ENCODE measurements at regions not wholly inside any gene's neighbourhood (a gene's known extent, or its start where the extent isn't known, plus 50 kb on each side); places are given as distances from the start of the nearest gene placed in this dataset.

DNA sequence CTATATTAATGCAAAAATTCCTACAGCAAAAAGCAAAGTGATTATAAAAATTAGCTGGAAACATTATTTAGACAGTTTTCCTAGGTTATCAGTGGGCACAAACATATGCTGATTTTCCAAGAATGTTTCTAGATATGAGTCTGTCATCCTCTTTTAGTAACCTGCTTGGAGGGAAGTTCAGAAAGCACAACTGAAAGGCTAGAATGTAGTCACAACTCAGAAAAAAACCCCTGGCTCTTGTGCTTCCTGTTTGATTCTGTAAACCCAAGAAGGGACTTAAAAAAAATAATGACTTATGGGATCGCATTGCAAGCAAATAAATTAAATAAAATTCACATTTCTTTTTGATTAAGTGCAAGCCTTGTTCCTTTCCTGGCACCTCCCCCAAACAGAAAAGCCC is 708.4 kb upstream of the EPHA7 start:
- TF ChIP-seq, protein P1, sequence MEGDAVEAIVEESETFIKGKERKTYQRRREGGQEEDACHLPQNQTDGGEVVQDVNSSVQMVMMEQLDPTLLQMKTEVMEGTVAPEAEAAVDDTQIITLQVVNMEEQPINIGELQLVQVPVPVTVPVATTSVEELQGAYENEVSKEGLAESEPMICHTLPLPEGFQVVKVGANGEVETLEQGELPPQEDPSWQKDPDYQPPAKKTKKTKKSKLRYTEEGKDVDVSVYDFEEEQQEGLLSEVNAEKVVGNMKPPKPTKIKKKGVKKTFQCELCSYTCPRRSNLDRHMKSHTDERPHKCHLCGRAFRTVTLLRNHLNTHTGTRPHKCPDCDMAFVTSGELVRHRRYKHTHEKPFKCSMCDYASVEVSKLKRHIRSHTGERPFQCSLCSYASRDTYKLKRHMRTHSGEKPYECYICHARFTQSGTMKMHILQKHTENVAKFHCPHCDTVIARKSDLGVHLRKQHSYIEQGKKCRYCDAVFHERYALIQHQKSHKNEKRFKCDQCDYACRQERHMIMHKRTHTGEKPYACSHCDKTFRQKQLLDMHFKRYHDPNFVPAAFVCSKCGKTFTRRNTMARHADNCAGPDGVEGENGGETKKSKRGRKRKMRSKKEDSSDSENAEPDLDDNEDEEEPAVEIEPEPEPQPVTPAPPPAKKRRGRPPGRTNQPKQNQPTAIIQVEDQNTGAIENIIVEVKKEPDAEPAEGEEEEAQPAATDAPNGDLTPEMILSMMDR (IDR thresholded peaks at IDR 0.05): no peak
- TF ChIP-seq, protein P2, sequence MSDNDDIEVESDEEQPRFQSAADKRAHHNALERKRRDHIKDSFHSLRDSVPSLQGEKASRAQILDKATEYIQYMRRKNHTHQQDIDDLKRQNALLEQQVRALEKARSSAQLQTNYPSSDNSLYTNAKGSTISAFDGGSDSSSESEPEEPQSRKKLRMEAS (IDR thresholded peaks at IDR 0.05): no peak
- no peak for TF ChIP-seq ESRRA (IDR thresholded peaks at IDR 0.05; ENCODE audit: borderline replicate concordance, low read length)

All from A549 (cell line).